H9 (cell line): ENCODE measurements at regions not wholly inside any gene's neighbourhood (a gene's known extent, or its start where the extent isn't known, plus 50 kb on each side); places are given as distances from the start of the nearest gene placed in this dataset.

Experiments used
- DNase-seq: peaks from one replicate; pipeline ENCODE4 v3.0.0-alpha.2; 2017
- H2AFZ ChIP-seq: one replicate; pipeline ENCODE4 v1.6.1; 2013; ENCODE audit warnings: mild to moderate bottlenecking, low read length, control low read depth, moderate library complexity
- H2AK5ac ChIP-seq: 2 replicates; pipeline ENCODE4 v1.6.1; 2013; ENCODE audit warnings: low read length, control low read depth, mixed read lengths; ENCODE audit not compliant: insufficient read length
- H2BK120ac ChIP-seq: one replicate; pipeline ENCODE4 v1.6.1; 2013; ENCODE audit warnings: low read depth, mild to moderate bottlenecking, low read length, control low read depth, inconsistent platforms; ENCODE audit not compliant: poor library complexity, severe bottlenecking
- H2BK12ac ChIP-seq: 2 replicates; pipeline ENCODE4 v1.6.1; 2013; ENCODE audit warnings: low read length, control low read depth, mixed read lengths, low read depth; ENCODE audit not compliant: insufficient read length
- H2BK15ac ChIP-seq: 2 replicates; pipeline ENCODE4 v1.6.1; 2013; ENCODE audit warnings: low read depth, low read length, control low read depth
- H2BK20ac ChIP-seq: one replicate; pipeline ENCODE4 v1.6.1; 2013; ENCODE audit warnings: low read depth, mild to moderate bottlenecking, low read length, control low read depth, inconsistent platforms; ENCODE audit not compliant: poor library complexity, severe bottlenecking
- H2BK5ac ChIP-seq: 2 replicates; pipeline ENCODE4 v1.6.1; 2013; ENCODE audit warnings: low read length, control low read depth, mixed read lengths; ENCODE audit not compliant: insufficient read length
- H3K14ac ChIP-seq: 2 replicates; pipeline ENCODE4 v1.6.1; 2013; ENCODE audit warnings: low read length, control low read depth; ENCODE audit not compliant: insufficient read depth
- H3K18ac ChIP-seq: 2 replicates; pipeline ENCODE4 v1.6.1; 2013; ENCODE audit warnings: low read depth, mild to moderate bottlenecking, mixed read lengths, low read length, control low read depth; ENCODE audit not compliant: insufficient read length
- H3K23ac ChIP-seq: 2 replicates; pipeline ENCODE4 v1.6.1; 2013; ENCODE audit warnings: low read length, control low read depth, mixed read lengths, low read depth; ENCODE audit not compliant: insufficient read length
- H3K23me2 ChIP-seq: 2 replicates; pipeline ENCODE4 v1.6.1; 2013; ENCODE audit warnings: low read depth, mild to moderate bottlenecking, mixed read lengths, low read length, control low read depth; ENCODE audit not compliant: insufficient read length, poor library complexity, severe bottlenecking
- H3K27ac ChIP-seq: 2 replicates; pipeline ENCODE4 v1.5.1; 2013; ENCODE audit warnings: low read length, control low read depth, mixed read lengths, low read depth; ENCODE audit not compliant: insufficient read length
- H3K27me3 ChIP-seq: 2 replicates; pipeline ENCODE4 v1.6.1; 2013; ENCODE audit warnings: low read length, control low read depth, inconsistent platforms; ENCODE audit not compliant: insufficient read depth
- H3K4ac ChIP-seq: 2 replicates; pipeline ENCODE4 v1.6.1; 2013; ENCODE audit warnings: low read depth, mild to moderate bottlenecking, control low read depth, inconsistent platforms, low read length, moderate library complexity
- H3K4me1 ChIP-seq: 2 replicates; pipeline ENCODE4 v1.6.1; 2013; ENCODE audit warnings: low read length, control low read depth, inconsistent platforms; ENCODE audit not compliant: insufficient read depth
- H3K4me2 ChIP-seq: 2 replicates; pipeline ENCODE4 v1.6.1; 2013; ENCODE audit warnings: low read length, control low read depth, mixed read lengths; ENCODE audit not compliant: insufficient read length, insufficient read depth
- H3K56ac ChIP-seq: 2 replicates; pipeline ENCODE4 v1.6.1; 2013; ENCODE audit warnings: low read depth, mild to moderate bottlenecking, mixed read lengths, low read length, control low read depth; ENCODE audit not compliant: insufficient read length
- H3K79me1 ChIP-seq: 2 replicates; pipeline ENCODE4 v1.6.1; 2013; ENCODE audit warnings: low read depth, mild to moderate bottlenecking, moderate library complexity, low read length, control low read depth, inconsistent platforms; ENCODE audit not compliant: insufficient read depth, poor library complexity, severe bottlenecking
- H3K79me2 ChIP-seq: 2 replicates; pipeline ENCODE4 v1.6.1; 2013; ENCODE audit warnings: low read length, control low read depth, inconsistent platforms; ENCODE audit not compliant: insufficient read depth
- H3K9ac ChIP-seq: 2 replicates; pipeline ENCODE4 v1.6.1; 2013; ENCODE audit warnings: low read length, control low read depth, mixed read lengths; ENCODE audit not compliant: insufficient read length; ENCODE audit errors: extremely low read depth
- H3K9me3 ChIP-seq: one replicate; pipeline ENCODE4 v1.6.1; 2013; ENCODE audit warnings: low read depth, low read length, inconsistent platforms; ENCODE audit not compliant: control insufficient read depth
- H3T11ph ChIP-seq: one replicate; pipeline ENCODE4 v1.6.1; 2013; ENCODE audit warnings: mild to moderate bottlenecking, low read length, control low read depth, inconsistent platforms
- H4K20me1 ChIP-seq: one replicate; pipeline ENCODE4 v1.6.1; 2013; ENCODE audit not compliant: control insufficient read depth, insufficient read length, insufficient read depth
- H4K5ac ChIP-seq: 2 replicates; pipeline ENCODE4 v1.6.1; 2013; ENCODE audit warnings: low read depth, mild to moderate bottlenecking, mixed read lengths, low read length, control low read depth; ENCODE audit not compliant: insufficient read length
- H4K8ac ChIP-seq: replicated peaks from 2 replicates; pipeline ENCODE4 v1.6.1; 2013; ENCODE audit warnings: low read length, control low read depth, mixed read lengths, low read depth; ENCODE audit not compliant: insufficient read length
- H4K91ac ChIP-seq: 2 replicates; pipeline ENCODE4 v1.6.1; 2013; ENCODE audit warnings: low read depth, mild to moderate bottlenecking, moderate library complexity, mixed read lengths, low read length, control low read depth; ENCODE audit not compliant: insufficient read length
- H3K27ac Mint-ChIP-seq, 3 experiments: 2 replicates in 2 of 3; 3 replicates in 1 of 3; pipeline ENCODE4 v1.8.0; 2020 to 2021; ENCODE audit warnings: mixed read lengths in 3 of 3, mild to moderate bottlenecking in 1 of 3, moderate library complexity in 1 of 3
- H3K27me3 Mint-ChIP-seq: 2 replicates; pipeline ENCODE4 v1.8.0; 2021; ENCODE audit warnings: low read depth, mild to moderate bottlenecking, moderate library complexity, mixed read lengths
- H3K36me3 Mint-ChIP-seq, 3 experiments: 2 replicates in 2 of 3; 3 replicates in 1 of 3; pipeline ENCODE4 v1.8.0; 2020 to 2021; ENCODE audit warnings: low read depth in 3 of 3, mixed read lengths in 3 of 3; ENCODE audit not compliant: insufficient read depth in 1 of 3
- H3K4me1 Mint-ChIP-seq, 2 experiments: 2 replicates each; pipeline ENCODE4 v1.8.0; 2020; ENCODE audit warnings: mixed read lengths in 2 of 2
- H3K4me3 Mint-ChIP-seq, 2 experiments: 2 replicates in 1 of 2; 3 replicates in 1 of 2; pipeline ENCODE4 v1.8.0; 2020 to 2021; ENCODE audit warnings: mild to moderate bottlenecking in 2 of 2, mixed read lengths in 2 of 2, moderate library complexity in 1 of 2
- H3K9me3 Mint-ChIP-seq, 2 experiments: 2 replicates in 1 of 2; 3 replicates in 1 of 2; pipeline ENCODE4 v1.8.0; 2020; ENCODE audit warnings: mild to moderate bottlenecking in 2 of 2, mixed read lengths in 2 of 2, moderate library complexity in 1 of 2
- CTCF ChIP-seq: fragments of 200-600 bp; sonication (generic); conservative IDR thresholded peaks from 3 replicates; pipeline ENCODE4 v1.8.0; 2021; ENCODE audit warnings: antibody characterized with exemption, mild to moderate bottlenecking
- WGBS: extraction: QIAGEN DNeasy Blood & Tissue Kit; methylation state at CpG from one replicate; pipeline ENCODE4 v1.1.7; 2013; ENCODE audit warnings: missing lambda C conversion rate, low lambda C conversion rate, mixed read lengths; ENCODE audit not compliant: insufficient read length; ENCODE audit errors: extremely low coverage; 5-methylcytosine and 5-hydroxymethylcytosine counted together

DNA sequence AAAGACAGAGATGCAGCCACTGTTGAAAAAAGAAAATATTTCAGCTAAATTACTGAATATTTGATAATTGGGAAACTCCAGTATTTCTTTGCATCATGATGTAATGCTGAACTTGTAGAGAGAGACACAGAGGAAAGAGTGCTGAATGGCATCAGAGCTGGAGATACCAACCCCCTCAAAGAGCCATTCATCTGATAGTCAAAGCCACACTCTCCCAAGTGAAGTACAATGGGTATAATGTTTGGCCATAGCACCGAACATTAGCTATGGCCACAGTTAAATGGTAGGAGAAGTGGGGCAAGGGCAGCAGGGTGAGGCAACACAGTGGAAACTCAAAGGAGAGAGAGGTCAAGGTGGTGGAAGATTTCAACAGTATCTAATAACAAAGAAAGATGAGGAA, 107.5 kb upstream of the TNFSF4 start:
- Histone ChIP-seq H4K5ac (no peak overlapping the region), H3K79me1 (no peaks in the 10 kb centered on the region), H3K79me2 (0 out of 2 replicates have a peak, but pooled peaks cover 1% of the 10 kb centered on the region), H3K9me3 (no peaks in the 10 kb centered on the region), H3K18ac (no peak overlapping the region), H3K23ac (no peak overlapping the region), H2BK20ac (no peak overlapping the region), H4K20me1 (no peaks in the 10 kb centered on the region), H3K23me2 (no peaks in the 10 kb centered on the region), H2BK15ac (no peak overlapping the region), H3K27me3 (no peaks in the 10 kb centered on the region), H3K9ac (no peak overlapping the region), H4K8ac (no peak overlapping the region), H3K14ac (no peak overlapping the region), H3K56ac (no peak overlapping the region), H3K4me1 (no peaks in the 10 kb centered on the region), H2AK5ac (no peak overlapping the region), H3K27ac (no peak overlapping the region), H2BK12ac (no peak overlapping the region), H2BK120ac (no peak overlapping the region), H2AFZ (no peak overlapping the region), H2BK5ac (no peak overlapping the region), H4K91ac (no peak overlapping the region), H3K4ac (no peak overlapping the region), H3T11ph (no peak overlapping the region), H3K4me2 (no peak overlapping the region)
- DNase-seq, result no peak
- no peak overlapping the region for H3K27ac Mint-ChIP-seq
- H3K4me3 Mint-ChIP-seq, result no peak overlapping the region
- peaks cover 0 to 5% of the 10 kb centered on the region in 2 experiments; a peak in 1 of 4 replicates for H3K4me1 Mint-ChIP-seq
- no peaks in the 10 kb centered on the region for H3K27me3 Mint-ChIP-seq
- H3K9me3 Mint-ChIP-seq, result peaks cover 0 to under 1% of the 10 kb centered on the region in 2 experiments; a peak in 1 of 5 replicates
- TF ChIP-seq CTCF, result no peak
- WGBS, result no CpG with 5 or more reads among the region's 1 CpG
- H3K36me3 Mint-ChIP-seq, result no peaks in the 10 kb centered on the region
